GM12872 (cell line): ENCODE measurements at regions not wholly inside any gene's neighbourhood (a gene's known extent, or its start where the extent isn't known, plus 50 kb on each side); places are given as distances from the start of the nearest gene placed in this dataset.

Source experiments
- TF ChIP-seq, protein P1 (sequence below): IDR thresholded peaks from 3 replicates; pipeline ENCODE4 v1.5.1; 2011; ENCODE audit warnings: low read depth, mild to moderate bottlenecking, low read length, moderate library complexity; ENCODE audit not compliant: insufficient read depth

GRCh38 chr7:28315565-28316410 lies 96.5 kb upstream of the CREB5 start:
- TF ChIP-seq, protein P1, sequence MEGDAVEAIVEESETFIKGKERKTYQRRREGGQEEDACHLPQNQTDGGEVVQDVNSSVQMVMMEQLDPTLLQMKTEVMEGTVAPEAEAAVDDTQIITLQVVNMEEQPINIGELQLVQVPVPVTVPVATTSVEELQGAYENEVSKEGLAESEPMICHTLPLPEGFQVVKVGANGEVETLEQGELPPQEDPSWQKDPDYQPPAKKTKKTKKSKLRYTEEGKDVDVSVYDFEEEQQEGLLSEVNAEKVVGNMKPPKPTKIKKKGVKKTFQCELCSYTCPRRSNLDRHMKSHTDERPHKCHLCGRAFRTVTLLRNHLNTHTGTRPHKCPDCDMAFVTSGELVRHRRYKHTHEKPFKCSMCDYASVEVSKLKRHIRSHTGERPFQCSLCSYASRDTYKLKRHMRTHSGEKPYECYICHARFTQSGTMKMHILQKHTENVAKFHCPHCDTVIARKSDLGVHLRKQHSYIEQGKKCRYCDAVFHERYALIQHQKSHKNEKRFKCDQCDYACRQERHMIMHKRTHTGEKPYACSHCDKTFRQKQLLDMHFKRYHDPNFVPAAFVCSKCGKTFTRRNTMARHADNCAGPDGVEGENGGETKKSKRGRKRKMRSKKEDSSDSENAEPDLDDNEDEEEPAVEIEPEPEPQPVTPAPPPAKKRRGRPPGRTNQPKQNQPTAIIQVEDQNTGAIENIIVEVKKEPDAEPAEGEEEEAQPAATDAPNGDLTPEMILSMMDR: no peak

DNA sequence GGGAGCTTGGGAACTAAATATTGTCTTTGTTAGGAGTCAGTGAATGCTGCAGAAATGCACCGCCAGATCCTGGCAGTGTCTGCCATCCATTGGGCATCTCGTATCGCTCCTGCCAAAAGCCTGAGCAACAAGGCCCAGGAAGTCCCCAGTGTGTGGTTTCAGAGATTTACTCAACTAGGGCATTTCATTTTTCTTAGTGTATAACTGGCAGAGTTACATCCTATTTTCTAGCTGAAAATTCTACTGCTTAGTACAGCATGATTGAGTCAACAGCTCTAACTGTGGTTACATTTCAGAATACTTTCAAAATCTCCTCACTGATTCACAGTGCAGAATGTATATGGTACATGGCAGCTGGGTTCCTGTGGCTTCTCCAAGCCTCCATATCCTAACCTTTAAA lies 95.8 kb upstream of the CREB5 start:
- TF ChIP-seq, protein P1: no peak

- TF ChIP-seq, protein P1: no peak
Measured at GRCh38 chr7:28318101-28318762, 94.1 kb upstream of the CREB5 start.

GRCh38 chr7:28323833-28324232 lies 88.5 kb upstream of the CREB5 start:
- TF ChIP-seq, protein P1: no peak

GRCh38 chr7:28328146-28328545 lies 84.2 kb upstream of the CREB5 start:
- TF ChIP-seq, protein P1: no peak

DNA sequence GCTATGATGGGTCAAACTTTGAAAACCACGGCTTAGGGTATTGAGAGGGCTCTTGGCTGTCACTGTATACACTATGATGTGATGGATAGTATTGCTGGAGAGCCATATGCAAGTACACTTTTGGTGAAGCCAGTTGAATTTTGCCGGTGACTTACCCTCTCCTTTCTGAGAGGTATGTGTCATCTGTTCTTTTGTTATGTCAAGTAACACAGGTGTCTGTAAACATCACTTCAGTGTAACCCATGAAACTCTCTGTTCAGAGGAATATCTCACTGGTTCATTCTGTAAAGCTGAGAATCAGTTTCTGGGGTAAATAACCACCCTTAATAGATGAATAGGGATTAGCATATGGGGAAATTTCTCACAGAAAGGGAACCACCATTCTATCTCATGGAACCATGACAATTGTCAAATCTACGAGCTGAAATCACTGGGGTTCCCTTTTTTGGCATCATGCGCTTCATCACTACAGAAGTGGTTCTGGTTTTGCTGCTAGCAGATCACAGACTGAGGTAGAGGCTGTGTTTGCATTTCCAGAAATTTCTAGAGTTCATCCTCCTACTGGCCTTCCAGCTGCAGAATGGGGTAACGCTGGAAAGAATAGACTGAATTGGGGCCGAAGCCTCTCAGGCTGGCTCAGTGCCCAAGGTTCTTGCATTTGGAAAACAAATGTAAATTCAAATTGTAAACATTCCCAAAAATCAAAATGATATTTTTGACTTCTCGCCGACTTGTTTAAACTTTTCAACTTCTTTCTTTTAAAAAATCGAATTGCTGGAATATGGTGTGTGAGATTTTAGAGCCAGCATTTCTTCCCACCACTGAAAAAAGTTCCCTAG lies 83.3 kb upstream of the CREB5 start:
- TF ChIP-seq, protein P1: no peak

DNA sequence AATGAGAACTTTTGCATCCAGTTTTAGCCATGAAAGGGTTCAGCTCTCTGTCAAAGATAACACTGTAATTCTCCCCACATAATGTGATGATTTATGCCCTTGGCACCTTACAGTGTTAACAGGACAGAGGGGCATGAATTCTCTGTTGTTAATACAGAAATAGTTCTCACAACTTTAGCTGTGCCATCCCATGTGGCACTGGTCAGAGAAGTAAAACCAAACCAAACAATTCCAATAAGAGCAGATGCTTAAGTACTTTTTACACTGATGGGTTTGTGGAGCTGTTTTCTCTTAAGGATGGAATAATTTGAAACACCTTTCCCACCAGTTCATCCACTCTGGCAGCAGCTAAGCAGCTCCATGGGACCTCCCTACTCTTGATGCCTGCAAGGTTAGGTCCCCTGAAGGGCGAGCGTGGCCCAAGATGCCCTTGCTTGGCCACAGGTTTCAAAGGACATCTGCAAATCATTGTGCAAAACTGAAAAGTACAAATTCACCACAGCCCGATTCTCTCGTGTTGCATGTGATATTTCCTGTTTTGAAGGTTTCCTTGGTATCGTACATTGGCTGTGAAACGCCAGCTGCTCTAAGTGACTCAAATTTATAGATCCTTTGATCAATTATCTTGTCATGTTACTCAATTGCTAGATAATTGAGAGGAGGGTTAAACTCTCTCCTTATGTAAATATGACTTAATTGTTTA lies 82.5 kb upstream of the CREB5 start:
- TF ChIP-seq, protein P1: no peak
